ENCODE measurements at regions not wholly inside any gene's neighbourhood (a gene's known extent, or its start where the extent isn't known, plus 50 kb on each side); places are given as distances from the start of the nearest gene placed in this dataset.
A peak's percentile ranks its signal among the peaks of the same experiment; 100 is the strongest.
"Not testable (repeated sequence)": the region's sequence is repeated elsewhere in the genome, so short reads cannot be mapped to it uniquely, and the experiment has no call there.

DNA sequence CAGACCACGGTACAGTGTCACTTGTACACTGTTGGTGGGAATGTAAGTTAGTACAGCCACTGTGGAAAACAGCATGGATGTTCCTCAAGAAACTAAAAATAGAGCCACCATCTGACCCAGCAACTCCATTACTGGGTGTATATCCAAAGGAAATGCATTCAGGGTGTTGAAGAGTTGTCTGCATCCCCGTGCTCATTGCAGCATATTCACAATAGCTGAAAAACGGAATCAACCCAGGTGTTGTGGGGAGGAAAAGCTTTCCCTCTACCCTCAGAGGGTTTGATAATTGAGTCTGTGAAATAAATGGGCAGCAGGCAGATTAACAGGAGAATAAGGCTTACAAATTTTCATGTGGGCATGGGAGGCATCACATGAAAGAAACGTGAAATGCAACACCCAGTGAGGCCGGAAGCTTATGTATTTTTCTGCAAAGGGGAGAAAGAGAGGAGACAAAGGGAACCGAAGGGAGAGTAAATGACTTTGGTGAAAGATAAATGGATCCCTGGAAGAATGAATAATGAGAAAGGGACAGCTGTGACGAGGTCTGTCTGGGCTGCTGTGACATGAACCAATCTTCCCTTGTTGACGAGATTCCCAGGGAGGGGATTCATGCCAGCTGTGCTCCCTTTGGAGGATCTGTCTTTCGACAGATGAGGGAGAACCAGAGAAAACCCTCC, 106.2 kb downstream of the KCNJ12 start:
- Histone ChIP-seq H3K4me3 (no peak overlapping the region), H3K36me3 (no peaks in the 10 kb centered on the region), H3K9me3 (peaks cover 0 to 19% (median 13%) of the 10 kb centered on the region in 4 donors), H3K4me1 (no peaks in the 10 kb centered on the region), H3K27ac (no peak overlapping the region), H3K27me3 (peaks cover 0 to 45% (median 4%) of the 10 kb centered on the region in 3 donors)
- WGBS, 5 donors, result 37 to 49% (median 47%) methylated on average over 9 of the region's 9 CpGs
- intact Hi-C loops (cut with DNase I; ENCODE audit: low total_unique reads), result no loop called here
- no peak for TF ChIP-seq POLR2A (IDR thresholded peaks at IDR 0.05)
- TF ChIP-seq, protein P1, sequence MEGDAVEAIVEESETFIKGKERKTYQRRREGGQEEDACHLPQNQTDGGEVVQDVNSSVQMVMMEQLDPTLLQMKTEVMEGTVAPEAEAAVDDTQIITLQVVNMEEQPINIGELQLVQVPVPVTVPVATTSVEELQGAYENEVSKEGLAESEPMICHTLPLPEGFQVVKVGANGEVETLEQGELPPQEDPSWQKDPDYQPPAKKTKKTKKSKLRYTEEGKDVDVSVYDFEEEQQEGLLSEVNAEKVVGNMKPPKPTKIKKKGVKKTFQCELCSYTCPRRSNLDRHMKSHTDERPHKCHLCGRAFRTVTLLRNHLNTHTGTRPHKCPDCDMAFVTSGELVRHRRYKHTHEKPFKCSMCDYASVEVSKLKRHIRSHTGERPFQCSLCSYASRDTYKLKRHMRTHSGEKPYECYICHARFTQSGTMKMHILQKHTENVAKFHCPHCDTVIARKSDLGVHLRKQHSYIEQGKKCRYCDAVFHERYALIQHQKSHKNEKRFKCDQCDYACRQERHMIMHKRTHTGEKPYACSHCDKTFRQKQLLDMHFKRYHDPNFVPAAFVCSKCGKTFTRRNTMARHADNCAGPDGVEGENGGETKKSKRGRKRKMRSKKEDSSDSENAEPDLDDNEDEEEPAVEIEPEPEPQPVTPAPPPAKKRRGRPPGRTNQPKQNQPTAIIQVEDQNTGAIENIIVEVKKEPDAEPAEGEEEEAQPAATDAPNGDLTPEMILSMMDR (IDR thresholded peaks at IDR 0.05), result no peak
- no peak for DNase-seq

DNA sequence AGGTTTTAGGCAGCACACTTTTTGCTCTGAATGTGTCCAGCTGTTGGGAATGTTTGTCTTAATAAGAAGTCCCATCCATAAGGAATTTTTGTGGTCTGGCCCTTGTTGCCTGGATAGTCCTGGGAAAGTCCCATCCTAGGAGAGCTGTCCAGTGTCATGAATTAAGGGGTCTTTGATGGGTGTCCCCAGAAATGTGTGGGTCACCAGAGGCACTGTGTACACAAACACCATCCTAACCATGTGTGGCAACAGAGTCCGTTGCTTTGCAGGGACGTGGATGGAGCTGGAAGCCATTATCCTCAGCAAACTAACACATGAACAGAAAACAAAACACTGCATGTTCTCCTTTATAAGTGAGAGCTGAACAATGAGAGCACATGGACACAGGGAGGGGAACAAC, 111.9 kb downstream of the KCNJ12 start:
- intact Hi-C loops (cut with DNase I; ENCODE audit: low total_unique reads); H3K9me3 ChIP-seq; H3K27ac ChIP-seq; H3K36me3 ChIP-seq; H3K4me1 ChIP-seq; DNase-seq; H3K4me3 ChIP-seq; H3K27me3 ChIP-seq: not testable (repeated sequence)
- WGBS, 5 donors, result 55 to 79% (median 62%) methylated on average over 2 of the region's 2 CpGs

DNA sequence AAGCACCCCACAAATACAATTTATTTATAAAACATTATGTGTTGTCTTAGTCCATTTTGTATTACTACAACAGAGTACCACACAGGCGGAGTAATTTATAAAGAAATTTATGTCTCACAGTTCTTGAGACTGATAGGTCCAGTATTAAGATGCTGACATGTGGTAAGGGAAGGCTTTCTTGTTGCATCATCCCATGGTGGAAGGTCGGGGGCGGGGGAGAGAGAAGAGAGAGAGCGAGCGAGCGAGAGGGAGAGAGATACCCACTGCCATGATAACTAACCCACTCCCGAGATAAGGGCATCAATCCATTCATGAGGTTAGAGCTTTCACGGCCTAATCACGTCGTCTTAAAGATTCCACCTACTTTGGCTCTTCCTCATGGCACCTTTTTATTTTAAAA, 117.8 kb downstream of the KCNJ12 start:
- H3K27ac ChIP-seq, result no peak overlapping the region
- intact Hi-C loops (cut with DNase I; ENCODE audit: low total_unique reads), result no loop called here
- 81 to 89% (median 88%) methylated on average over 10 of the region's 10 CpGs for WGBS, 5 donors
- H3K9me3 ChIP-seq, result no peaks in the 10 kb centered on the region
- no peaks in the 10 kb centered on the region for H3K36me3 ChIP-seq
- H3K27me3 ChIP-seq, result peaks cover 0 to 18% (median 0%) of the 10 kb centered on the region in 3 donors
- no peak overlapping the region for H3K4me3 ChIP-seq
- TF ChIP-seq POLR2A (IDR thresholded peaks at IDR 0.05), result no peak
- no peak for TF ChIP-seq POLR2AphosphoS5 (IDR thresholded peaks at IDR 0.05)
- no peak for TF ChIP-seq EP300 (IDR thresholded peaks at IDR 0.05)
- TF ChIP-seq, protein P1 (IDR thresholded peaks at IDR 0.05), result no peak
- H3K4me1 ChIP-seq, result no peaks in the 10 kb centered on the region
- no peak for DNase-seq

DNA sequence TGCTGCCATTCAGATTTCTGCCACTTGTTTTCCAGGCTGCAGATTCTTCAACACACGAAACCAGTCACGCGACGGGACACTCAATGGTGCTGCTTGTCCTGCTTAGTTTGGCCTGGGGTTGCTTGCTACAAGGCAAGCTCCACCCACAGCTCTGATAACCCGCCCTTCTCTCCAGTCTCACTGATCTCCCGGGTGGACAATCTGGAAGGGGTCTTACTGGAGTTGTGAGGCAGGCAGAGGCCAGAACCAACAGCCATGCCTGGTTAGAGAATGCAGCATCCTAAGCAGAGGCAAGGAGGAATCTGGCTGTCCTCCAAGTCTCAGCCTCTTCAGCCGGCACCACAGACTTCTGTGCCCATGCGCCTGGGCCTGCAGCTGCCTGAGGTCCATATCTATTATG, 119.1 kb downstream of the KCNJ12 start:
- no peak overlapping the region for H3K4me3 ChIP-seq
- TF ChIP-seq POLR2AphosphoS5 (IDR thresholded peaks at IDR 0.05), result no peak
- TF ChIP-seq POLR2A (IDR thresholded peaks at IDR 0.05), result no peak
- H3K9me3 ChIP-seq, result no peaks in the 10 kb centered on the region
- no peaks in the 10 kb centered on the region for H3K4me1 ChIP-seq
- peak in 1 of 2 donors; percentile 32 for DNase-seq
- 62 to 81% (median 74%) methylated on average over 7 to 8 of the region's 8 CpGs for WGBS, 5 donors
- peaks cover 0 to 18% (median 0%) of the 10 kb centered on the region in 3 donors for H3K27me3 ChIP-seq
- intact Hi-C loops (cut with DNase I; ENCODE audit: low total_unique reads), result no loop called here
- H3K27ac ChIP-seq, result no peak overlapping the region
- no peaks in the 10 kb centered on the region for H3K36me3 ChIP-seq

DNA sequence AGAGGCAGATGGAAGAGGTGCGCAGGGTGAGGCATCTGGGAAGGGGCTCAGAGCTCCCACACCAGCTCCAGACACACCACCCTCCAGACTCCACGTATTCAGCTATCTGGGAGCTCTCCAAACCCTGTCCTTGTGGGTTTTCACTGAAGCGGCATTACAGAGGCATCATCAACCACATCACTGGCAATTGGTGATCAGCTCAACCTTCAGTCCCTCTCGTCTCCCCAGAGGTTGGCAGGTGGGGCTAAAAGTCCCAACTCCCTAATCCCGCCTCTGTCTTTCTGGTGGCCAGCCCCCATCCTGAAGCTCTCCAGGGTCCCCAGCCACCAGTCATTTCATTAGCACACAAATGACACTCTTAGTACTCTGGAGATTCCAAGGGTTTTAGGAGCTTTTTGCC, 123.9 kb downstream of the KCNJ12 start:
- no peaks in the 10 kb centered on the region for H3K9me3 ChIP-seq
- no peak overlapping the region for H3K27ac ChIP-seq
- no peak overlapping the region for H3K4me3 ChIP-seq
- H3K4me1 ChIP-seq, result no peaks in the 10 kb centered on the region
- no peak for TF ChIP-seq EP300 (IDR thresholded peaks at IDR 0.05)
- TF ChIP-seq POLR2AphosphoS5 (IDR thresholded peaks at IDR 0.05), result no peak
- TF ChIP-seq POLR2A (IDR thresholded peaks at IDR 0.05), result no peak
- TF ChIP-seq, protein P1 (IDR thresholded peaks at IDR 0.05), result no peak
- WGBS, 5 donors, result 43 to 53% (median 51%) methylated on average over 5 of the region's 5 CpGs
- DNase-seq, result no peak
- intact Hi-C loops (cut with DNase I; ENCODE audit: low total_unique reads), result no loop called here
- H3K27me3 ChIP-seq, result peaks cover 0 to 18% (median 0%) of the 10 kb centered on the region in 3 donors
- no peaks in the 10 kb centered on the region for H3K36me3 ChIP-seq

DNA sequence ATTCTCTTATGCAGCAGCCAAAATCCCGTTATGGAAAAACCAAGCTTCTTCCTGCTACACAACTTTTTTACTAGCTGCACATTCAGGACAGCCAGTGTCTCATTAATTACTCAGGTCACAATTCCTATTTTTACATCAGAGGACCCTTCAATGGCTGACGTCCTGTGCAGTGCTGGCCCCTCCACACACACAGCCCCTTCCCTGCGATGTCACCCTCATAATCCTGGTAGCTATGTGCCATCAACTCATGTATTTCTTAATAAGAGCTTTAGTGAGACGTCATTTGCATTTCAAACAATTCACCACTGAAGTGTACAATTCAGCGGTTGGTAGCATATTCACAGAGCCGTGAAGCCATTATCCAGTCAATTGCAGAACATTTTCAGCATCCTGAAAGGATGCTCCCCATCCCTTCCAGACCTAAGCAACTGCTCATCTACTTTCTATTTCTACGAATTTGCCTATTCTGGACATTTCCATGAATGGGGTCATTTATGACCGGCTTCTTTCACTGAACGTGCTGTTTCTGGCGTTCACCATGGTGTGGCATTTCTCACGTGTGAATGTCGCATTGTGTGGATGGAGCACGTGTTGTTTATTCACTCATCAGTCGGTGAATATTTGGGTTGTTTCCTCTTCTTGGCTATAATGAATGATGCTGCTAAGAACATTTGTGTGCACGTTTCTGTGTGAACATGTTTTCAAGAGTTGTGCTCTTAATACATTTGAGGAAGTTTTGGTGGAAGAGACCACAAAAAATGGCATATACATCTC, 126.0 kb downstream of the KCNJ12 start:
- DNase-seq; H3K9me3 ChIP-seq; H3K36me3 ChIP-seq; H3K4me3 ChIP-seq; H3K4me1 ChIP-seq; H3K27ac ChIP-seq; intact Hi-C loops (cut with DNase I; ENCODE audit: low total_unique reads): not testable (repeated sequence)
- H3K27me3 ChIP-seq, result peaks cover 0 to 30% (median 0%) of the 10 kb centered on the region in 3 donors
- WGBS, 5 donors, result 73 to 79% (median 77%) methylated on average over 15 of the region's 15 CpGs

All from stomach (tissue), 8 donors.